Vagina (tissue), 2 donors: ENCODE measurements at regions not wholly inside any gene's neighbourhood (a gene's known extent, or its start where the extent isn't known, plus 50 kb on each side); places are given as distances from the start of the nearest gene placed in this dataset.

ENCODE experiments used
- DNase-seq, 2 donors: peaks; one replicate each; pipeline ENCODE4 v3.0.0-alpha.2; 2017; ENCODE audit errors: extremely low spot score in 2 of 2
- H3K27ac ChIP-seq: fragments of 200-600 bp; sonication (generic); one replicate; pipeline ENCODE4 v1.5.1; 2019
- H3K27me3 ChIP-seq: fragments of 200-600 bp; sonication (generic); one replicate; pipeline ENCODE4 v1.5.1; 2019
- H3K36me3 ChIP-seq, 2 donors: fragments of 200-600 bp; sonication (generic); one replicate each; pipeline ENCODE4 v1.5.1; 2017 to 2019
- H3K4me1 ChIP-seq: fragments of 200-600 bp; sonication (generic); one replicate; pipeline ENCODE4 v1.5.1; 2019
- H3K4me3 ChIP-seq, 2 donors: fragments of 200-600 bp; sonication (generic); 1 replicate in 1 of 2; 2 replicates in 1 of 2; pipeline ENCODE4 v1.5.1; 2016 to 2019
- H3K9me3 ChIP-seq: fragments of 200-600 bp; sonication (generic); one replicate; pipeline ENCODE4 v1.5.1; 2019
- CTCF ChIP-seq, 3 experiments: fragments of 450-650 bp in 2 of 3; fragments of 200-600 bp in 1 of 3; sonication (generic) in 1 of 3; IDR thresholded peaks; one replicate each; pipeline ENCODE4 v1.5.1; 2017 to 2019; ENCODE audit warnings: antibody characterized with exemption in 3 of 3, mild to moderate bottlenecking in 2 of 3, moderate library complexity in 2 of 3
- POLR2A ChIP-seq, 2 donors: fragments of 450-650 bp; IDR thresholded peaks; one replicate each; pipeline ENCODE4 v1.6.1; 2017; ENCODE audit warnings: antibody characterized with exemption in 2 of 2, mild to moderate bottlenecking in 2 of 2, moderate library complexity in 2 of 2
- POLR2AphosphoS5 ChIP-seq, 2 donors: sonication (generic); formaldehyde crosslinking; IDR thresholded peaks; one replicate each; pipeline ENCODE4 v1.9.0; 2017; ENCODE audit warnings: antibody characterized with exemption in 2 of 2, mild to moderate bottlenecking in 2 of 2, low read depth in 1 of 2; ENCODE audit not compliant: insufficient read depth in 1 of 2
- intact Hi-C: fragments of 100-400 bp; cut with DNase I; formaldehyde crosslinking; loops from one replicate; pipeline ENCODE4 v1.15.1; 2023

DNA sequence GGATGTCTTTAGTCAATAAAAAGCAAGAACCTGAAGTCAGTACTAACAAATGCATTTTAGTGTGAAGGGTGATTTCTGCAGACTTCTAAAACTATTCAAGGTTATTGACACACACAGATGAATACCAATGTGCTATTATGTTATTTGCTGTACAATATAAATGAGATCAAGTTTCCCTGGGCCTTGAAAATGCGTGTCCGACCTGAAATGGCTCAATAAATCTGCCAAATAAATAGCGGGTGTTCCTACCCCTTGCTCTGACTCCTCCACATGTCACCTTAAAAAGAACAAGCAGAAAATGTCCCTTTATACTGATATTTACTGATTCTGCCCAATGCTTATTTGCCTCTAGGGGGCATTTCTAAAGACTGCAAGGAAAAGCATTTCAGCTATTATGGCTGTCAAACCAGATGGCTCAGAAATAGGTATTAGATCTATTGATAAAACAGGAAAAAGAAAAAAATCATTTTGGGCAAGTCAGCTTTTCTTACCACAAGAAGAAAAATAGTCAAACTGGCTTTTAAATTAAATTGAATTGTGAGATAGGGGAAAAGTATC is 367.3 kb upstream of the KITLG start:
- no peak for DNase-seq
- intact Hi-C loops: no loop called here

GRCh38 chr12:88946372-88946997 is 366.2 kb upstream of the KITLG start:
- no peaks in the 10 kb centered on the region for H3K36me3 ChIP-seq
- intact Hi-C loops: no loop called here
- peaks cover 7% of the 10 kb centered on the region for H3K4me1 ChIP-seq
- H3K9me3 ChIP-seq: no peaks in the 10 kb centered on the region
- H3K4me3 ChIP-seq: no peak overlapping the region
- no peaks in the 10 kb centered on the region for H3K27me3 ChIP-seq
- H3K27ac ChIP-seq: no peak overlapping the region
- DNase-seq: no peak
- TF ChIP-seq POLR2AphosphoS5 (IDR thresholded peaks at IDR 0.05; ENCODE audit: insufficient read depth in 1 of 2, low read depth in 1 of 2) (peak in 1 of 2 donors; percentile 51), POLR2A (IDR thresholded peaks at IDR 0.05) (no peak)

More for the DNA sequence above, 367.3 kb upstream of the KITLG start:
- Histone ChIP-seq H3K36me3 (no peaks in the 10 kb centered on the region), H3K9me3 (no peaks in the 10 kb centered on the region), H3K27me3 (no peaks in the 10 kb centered on the region), H3K4me1 (peaks cover 7% of the 10 kb centered on the region), H3K27ac (no peak overlapping the region), H3K4me3 (no peak overlapping the region)
- TF ChIP-seq POLR2A (IDR thresholded peaks at IDR 0.05): no peak
- TF ChIP-seq CTCF (IDR thresholded peaks at IDR 0.05): no peak
- no peak for TF ChIP-seq POLR2AphosphoS5 (IDR thresholded peaks at IDR 0.05; ENCODE audit: insufficient read depth in 1 of 2, low read depth in 1 of 2)

DNA sequence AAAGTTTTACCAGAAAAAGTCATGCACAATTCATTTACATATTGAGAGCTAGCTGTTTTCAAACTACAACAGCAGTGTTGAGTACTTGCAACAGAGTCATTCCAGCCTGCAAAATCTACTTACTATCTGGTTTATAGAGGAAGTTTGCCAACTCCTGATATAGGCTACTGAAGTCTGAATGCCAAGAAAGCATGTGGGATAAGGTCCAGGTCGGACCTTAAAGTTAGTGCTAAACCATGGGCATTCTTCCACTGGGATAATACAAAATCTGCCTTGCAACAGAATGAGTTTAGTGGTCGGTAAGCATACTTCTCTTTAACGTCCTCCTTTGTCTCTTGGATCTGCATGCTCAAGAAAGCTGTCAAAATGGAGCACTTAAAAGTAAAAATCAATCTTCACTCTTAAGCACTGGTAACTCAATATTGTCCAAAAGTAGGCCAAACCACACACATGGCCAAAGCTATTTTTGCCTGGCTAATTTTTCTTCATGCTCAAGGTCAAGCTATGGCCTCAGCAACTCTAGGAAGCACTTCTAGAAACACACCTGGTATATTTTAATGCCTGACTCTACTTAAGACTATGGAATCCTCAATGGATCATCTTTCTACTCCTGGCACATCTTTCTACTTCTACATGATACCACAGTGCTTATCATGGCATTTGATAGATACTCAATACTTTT is 364.9 kb upstream of the KITLG start:
- no peak for DNase-seq
- no peaks in the 10 kb centered on the region for H3K27me3 ChIP-seq
- peaks cover 7% of the 10 kb centered on the region for H3K4me1 ChIP-seq
- no peak overlapping the region for H3K4me3 ChIP-seq
- H3K36me3 ChIP-seq: no peaks in the 10 kb centered on the region
- TF ChIP-seq CTCF (IDR thresholded peaks at IDR 0.05) (no peak), POLR2AphosphoS5 (IDR thresholded peaks at IDR 0.05; ENCODE audit: insufficient read depth in 1 of 2, low read depth in 1 of 2) (no peak), POLR2A (IDR thresholded peaks at IDR 0.05) (no peak)
- H3K27ac ChIP-seq: no peak overlapping the region
- intact Hi-C loops: no loop called here
- no peaks in the 10 kb centered on the region for H3K9me3 ChIP-seq

DNA sequence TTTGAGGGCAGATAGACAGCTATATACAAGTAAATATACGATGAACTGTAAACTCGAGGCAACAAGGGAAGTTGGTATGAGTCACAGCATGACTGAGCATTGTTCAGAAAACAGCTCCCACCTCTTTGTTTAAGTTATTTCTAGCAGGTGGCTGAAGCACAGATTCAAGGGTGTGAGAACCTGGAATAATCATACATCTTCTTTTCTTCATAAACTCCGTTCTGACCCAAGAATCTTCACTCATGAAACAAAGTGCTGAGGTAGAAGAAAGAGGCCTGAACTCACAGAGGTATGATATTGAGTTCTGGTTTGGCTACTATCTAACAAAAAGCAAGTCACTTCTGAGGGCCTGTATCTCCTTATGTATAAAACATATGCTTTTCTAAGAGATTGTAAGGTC is 364.1 kb upstream of the KITLG start:
- DNase-seq: no peak
- Histone ChIP-seq H3K4me3 (no peak overlapping the region), H3K36me3 (no peaks in the 10 kb centered on the region), H3K9me3 (no peaks in the 10 kb centered on the region), H3K4me1 (peaks cover 7% of the 10 kb centered on the region), H3K27ac (no peak overlapping the region), H3K27me3 (no peaks in the 10 kb centered on the region)
- TF ChIP-seq CTCF (IDR thresholded peaks at IDR 0.05) (no peak), POLR2AphosphoS5 (IDR thresholded peaks at IDR 0.05; ENCODE audit: insufficient read depth in 1 of 2, low read depth in 1 of 2) (no peak)
- intact Hi-C loops: no loop called here

DNA sequence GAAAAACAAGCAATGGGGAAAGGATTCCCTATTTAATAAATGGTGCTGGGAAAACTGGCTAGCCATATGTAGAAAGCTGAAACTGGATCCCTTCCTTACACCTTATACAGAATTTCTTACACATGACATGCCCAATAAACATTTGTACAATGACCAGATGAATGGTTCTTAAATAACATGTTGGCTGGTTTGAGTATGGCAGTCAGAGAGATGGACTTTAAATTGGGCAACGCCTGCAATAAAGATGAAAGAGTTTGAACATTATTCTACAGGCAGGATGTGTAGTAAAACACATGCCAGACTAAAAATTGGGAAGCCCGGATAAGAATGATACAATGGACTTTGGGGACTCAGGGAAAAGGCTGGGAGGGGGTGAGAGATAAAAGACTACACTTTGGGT is 360.6 kb upstream of the KITLG start:
- no peak for DNase-seq
- TF ChIP-seq CTCF (IDR thresholded peaks at IDR 0.05) (no peak), POLR2A (IDR thresholded peaks at IDR 0.05) (no peak), POLR2AphosphoS5 (IDR thresholded peaks at IDR 0.05; ENCODE audit: insufficient read depth in 1 of 2, low read depth in 1 of 2) (no peak)

More for the DNA sequence above, 360.6 kb upstream of the KITLG start:
- Histone ChIP-seq H3K36me3 (no peaks in the 10 kb centered on the region), H3K9me3 (no peaks in the 10 kb centered on the region), H3K4me3 (no peak overlapping the region), H3K27me3 (no peaks in the 10 kb centered on the region), H3K4me1 (no peaks in the 10 kb centered on the region), H3K27ac (no peak overlapping the region)
- intact Hi-C loops: no loop called here
